ENCODE measurements at regions not wholly inside any gene's neighbourhood (a gene's known extent, or its start where the extent isn't known, plus 50 kb on each side); places are given as distances from the start of the nearest gene placed in this dataset.
"Not testable (repeated sequence)": the region's sequence is repeated elsewhere in the genome, so short reads cannot be mapped to it uniquely, and the experiment has no call there.

- DNase-seq = no peak
These were observed 405.1 kb upstream of the PTGER4 start for GRCh38 chr5:40274568-40274967.

GRCh38 chr5:40273936-40274335 lies 405.8 kb upstream of the PTGER4 start:
- DNase-seq = no peak

- no peak for DNase-seq
These were observed 408.2 kb upstream of the PTGER4 start for GRCh38 chr5:40271476-40271875.

- no peak for DNase-seq
These were observed 409.4 kb upstream of the PTGER4 start for GRCh38 chr5:40270274-40270845.

GRCh38 chr5:40268088-40268487 lies 411.6 kb upstream of the PTGER4 start:
- no peak for DNase-seq

GRCh38 chr5:40266952-40267351 lies 412.8 kb upstream of the PTGER4 start:
- no peak for DNase-seq

- no peak for DNase-seq
These were observed 417.7 kb upstream of the PTGER4 start for GRCh38 chr5:40261984-40262383.

GRCh38 chr5:40260361-40260760 lies 419.4 kb upstream of the PTGER4 start:
- no peak for DNase-seq

GRCh38 chr5:40258222-40258621 lies 421.5 kb upstream of the PTGER4 start:
- no peak for DNase-seq

- DNase-seq = no peak
These were observed 439.0 kb upstream of the PTGER4 start for GRCh38 chr5:40240671-40241070.

- DNase-seq = no peak
These were observed 439.6 kb upstream of the PTGER4 start for GRCh38 chr5:40240111-40240510.

- DNase-seq = no peak
These were observed 441.5 kb upstream of the PTGER4 start for GRCh38 chr5:40238066-40238745.

GRCh38 chr5:40235471-40236400 lies 444.0 kb upstream of the PTGER4 start:
- DNase-seq = no peak

- no peak for DNase-seq
These were observed 446.4 kb upstream of the PTGER4 start for GRCh38 chr5:40233268-40233667.

GRCh38 chr5:40227931-40228330 lies 451.8 kb upstream of the PTGER4 start:
- DNase-seq = no peak

GRCh38 chr5:40227366-40227765 lies 452.3 kb upstream of the PTGER4 start:
- no peak for DNase-seq

GRCh38 chr5:40226906-40227305 lies 452.8 kb upstream of the PTGER4 start:
- DNase-seq = no peak

GRCh38 chr5:40225147-40225546 lies 454.6 kb upstream of the PTGER4 start:
- not testable (repeated sequence) for DNase-seq

- no peak for DNase-seq
These were observed 455.3 kb upstream of the PTGER4 start for GRCh38 chr5:40224421-40224820.

- DNase-seq = no peak
These were observed 455.8 kb upstream of the PTGER4 start for GRCh38 chr5:40223884-40224402.

- DNase-seq = no peak
These were observed 457.9 kb upstream of the PTGER4 start for GRCh38 chr5:40221796-40222195.

- no peak for DNase-seq
These were observed 458.5 kb upstream of the PTGER4 start for GRCh38 chr5:40221255-40221654.

- no peak for DNase-seq
These were observed 459.5 kb upstream of the PTGER4 start for GRCh38 chr5:40220260-40220659.

GRCh38 chr5:40217553-40217952 lies 462.2 kb upstream of the PTGER4 start:
- no peak for DNase-seq

Measured in NCI-H774 (cell line).